HFF-Myc (cell line): ENCODE measurements at regions not wholly inside any gene's neighbourhood (a gene's known extent, or its start where the extent isn't known, plus 50 kb on each side); places are given as distances from the start of the nearest gene placed in this dataset.

Experiments
- DNase-seq: peaks from one replicate; pipeline ENCODE4 v3.0.0-alpha.2; 2011; ENCODE audit warnings: low read depth; ENCODE audit errors: extremely low read depth
- H3K4me3 ChIP-seq: replicated peaks from 2 replicates; pipeline ENCODE4 v1.5.1; 2011; ENCODE audit warnings: low read depth, mild to moderate bottlenecking, control low read depth, low read length
- TF ChIP-seq, protein P1 (sequence below): IDR thresholded peaks from 2 replicates; pipeline ENCODE4 v1.5.1; 2012; ENCODE audit warnings: mild to moderate bottlenecking, low read depth, low read length, control low read depth; ENCODE audit errors: missing control alignments

DNA sequence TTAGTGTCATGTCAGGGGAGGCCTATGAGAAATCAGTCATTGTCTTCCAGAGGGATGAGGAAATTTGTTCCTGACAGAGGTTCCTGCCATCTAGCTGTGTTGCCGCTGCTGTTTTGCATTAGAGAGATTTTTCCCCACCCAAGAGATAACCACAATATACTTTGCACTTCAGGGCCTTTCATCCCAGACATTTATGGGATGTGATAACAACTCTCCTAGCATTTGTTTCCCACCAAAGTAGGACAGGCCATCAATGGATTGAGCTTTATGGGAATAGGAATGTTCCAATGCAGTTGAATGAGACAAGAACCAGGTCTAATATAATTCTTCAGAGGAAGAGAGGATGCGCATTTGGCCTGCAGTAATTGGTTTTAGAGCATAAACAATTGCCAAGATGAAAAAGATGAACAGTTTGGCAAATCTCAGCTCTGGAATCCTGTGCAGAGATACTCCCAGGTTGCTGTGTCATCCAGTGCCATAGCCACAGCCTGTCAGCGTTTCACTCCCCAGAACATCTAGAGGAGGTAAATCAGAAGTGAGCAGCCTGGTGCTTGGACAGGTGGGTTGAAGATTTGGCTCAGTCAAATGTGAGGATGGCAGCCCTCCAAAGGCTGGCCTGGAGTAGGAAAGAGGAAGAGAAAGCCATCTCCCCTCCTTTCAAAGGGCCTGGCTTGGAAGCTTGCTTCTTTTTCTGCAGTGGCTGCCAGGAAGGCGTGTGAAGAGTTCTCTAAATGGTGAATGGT, 93.7 kb upstream of the SETBP1 start:
- no peak for DNase-seq
- H3K4me3 ChIP-seq = no peak overlapping the region
- TF ChIP-seq, protein P1, sequence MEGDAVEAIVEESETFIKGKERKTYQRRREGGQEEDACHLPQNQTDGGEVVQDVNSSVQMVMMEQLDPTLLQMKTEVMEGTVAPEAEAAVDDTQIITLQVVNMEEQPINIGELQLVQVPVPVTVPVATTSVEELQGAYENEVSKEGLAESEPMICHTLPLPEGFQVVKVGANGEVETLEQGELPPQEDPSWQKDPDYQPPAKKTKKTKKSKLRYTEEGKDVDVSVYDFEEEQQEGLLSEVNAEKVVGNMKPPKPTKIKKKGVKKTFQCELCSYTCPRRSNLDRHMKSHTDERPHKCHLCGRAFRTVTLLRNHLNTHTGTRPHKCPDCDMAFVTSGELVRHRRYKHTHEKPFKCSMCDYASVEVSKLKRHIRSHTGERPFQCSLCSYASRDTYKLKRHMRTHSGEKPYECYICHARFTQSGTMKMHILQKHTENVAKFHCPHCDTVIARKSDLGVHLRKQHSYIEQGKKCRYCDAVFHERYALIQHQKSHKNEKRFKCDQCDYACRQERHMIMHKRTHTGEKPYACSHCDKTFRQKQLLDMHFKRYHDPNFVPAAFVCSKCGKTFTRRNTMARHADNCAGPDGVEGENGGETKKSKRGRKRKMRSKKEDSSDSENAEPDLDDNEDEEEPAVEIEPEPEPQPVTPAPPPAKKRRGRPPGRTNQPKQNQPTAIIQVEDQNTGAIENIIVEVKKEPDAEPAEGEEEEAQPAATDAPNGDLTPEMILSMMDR = no peak

DNA sequence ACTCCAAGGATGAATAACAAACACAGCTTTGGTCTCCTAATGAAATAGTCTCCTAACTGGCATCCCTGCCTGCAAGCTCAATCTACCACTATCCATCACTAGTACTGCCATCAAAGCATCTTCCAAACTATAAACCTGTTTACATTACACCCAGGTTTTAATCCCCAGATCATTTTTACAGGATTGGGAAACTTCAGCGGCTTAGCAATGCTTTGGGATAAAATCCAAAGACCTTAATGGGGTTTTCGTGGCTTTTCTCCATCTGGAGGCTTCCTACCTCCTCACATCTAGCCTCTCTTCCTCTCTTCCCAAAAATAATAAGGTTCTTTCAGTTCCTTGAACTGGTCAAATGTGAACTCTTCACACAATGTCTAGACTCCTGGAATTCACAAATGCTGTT, 92.2 kb upstream of the SETBP1 start:
- H3K4me3 ChIP-seq = no peak overlapping the region
- no peak for DNase-seq
- TF ChIP-seq, protein P1 = no peak

DNA sequence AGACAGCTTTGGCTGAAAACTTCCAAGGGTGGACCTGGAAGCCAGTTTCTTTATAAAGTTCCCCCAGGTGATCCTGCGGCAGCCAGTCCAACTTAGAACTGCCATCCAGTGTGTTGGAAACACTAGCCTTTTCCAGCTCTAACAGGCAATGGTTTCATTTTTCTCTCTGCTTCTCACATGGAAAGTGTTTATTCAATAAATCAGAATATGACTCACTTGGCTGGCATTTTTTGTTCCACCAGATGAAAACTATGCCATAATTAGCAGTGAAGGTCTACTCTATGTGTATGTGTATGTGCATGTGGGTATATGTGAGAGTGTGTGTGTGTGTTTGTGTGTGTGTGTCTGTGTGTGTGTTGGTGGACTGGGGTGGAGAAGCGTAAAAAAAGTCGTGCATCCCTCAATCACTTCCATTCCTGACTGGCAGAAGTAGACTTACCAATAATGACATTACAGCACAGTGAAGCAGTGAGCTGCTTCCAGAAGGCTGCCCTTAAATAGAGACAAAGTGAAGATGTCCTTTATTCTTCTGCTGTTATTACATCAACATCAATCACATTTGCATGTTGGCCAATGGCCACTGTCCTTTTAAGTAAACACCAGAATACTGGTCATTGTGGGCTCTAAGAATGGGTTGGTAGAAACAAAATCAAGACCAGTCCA, 90.9 kb upstream of the SETBP1 start:
- peak; percentile 75 for DNase-seq
- H3K4me3 ChIP-seq = no peak overlapping the region
- TF ChIP-seq, protein P1 = no peak

DNA sequence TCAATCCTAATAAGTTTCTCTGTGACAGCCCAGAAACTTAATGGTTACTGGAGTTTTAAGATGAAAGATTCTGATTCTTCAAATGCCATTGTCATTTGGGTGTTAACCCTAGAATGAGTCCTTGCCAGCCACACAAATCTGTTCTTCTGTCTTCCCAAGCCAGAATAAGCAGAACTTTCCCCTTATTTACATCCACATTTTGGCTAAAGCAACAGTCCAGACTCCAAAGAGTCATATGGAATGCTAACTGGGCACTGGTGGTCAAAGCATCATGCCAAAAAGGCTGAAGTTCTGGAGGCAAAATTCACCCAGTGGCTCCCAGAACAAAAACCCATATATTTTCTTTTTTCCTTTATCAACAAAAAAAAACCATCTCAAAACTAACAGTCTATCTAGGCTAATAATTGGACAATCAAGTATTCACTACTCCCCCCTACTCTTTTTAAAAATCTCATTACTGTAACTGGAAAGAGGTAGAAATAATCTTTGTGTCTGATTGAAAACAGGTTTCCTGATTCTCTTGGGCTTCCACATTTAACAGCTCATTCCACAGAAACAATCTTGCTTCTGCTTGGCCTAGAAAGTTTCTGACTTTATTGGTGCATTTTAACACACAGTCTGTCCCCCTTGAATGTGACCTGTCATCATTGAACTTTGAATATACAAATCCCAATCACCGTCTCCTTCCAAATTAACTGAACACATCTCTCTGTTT, 89.6 kb upstream of the SETBP1 start:
- no peak overlapping the region for H3K4me3 ChIP-seq
- TF ChIP-seq, protein P1 = no peak

DNA sequence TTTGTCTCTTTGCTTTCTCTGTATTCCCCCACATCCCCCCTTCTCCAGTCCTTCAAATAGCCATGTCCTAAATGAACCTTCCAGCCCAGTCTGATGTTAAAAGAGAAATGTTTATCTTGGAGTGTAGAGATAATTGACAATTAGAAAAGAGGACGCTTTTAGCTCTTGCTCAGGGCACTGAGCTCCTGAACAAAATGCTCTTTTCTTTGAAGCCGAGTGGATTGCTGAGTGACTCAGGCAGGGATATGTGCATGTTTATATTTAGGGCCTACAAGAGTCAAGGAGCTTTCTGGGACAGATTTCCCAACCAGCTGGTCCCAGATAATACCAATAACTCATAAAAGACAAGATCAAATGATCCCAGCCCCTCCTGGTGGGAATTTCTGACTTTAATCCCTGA, 88.0 kb upstream of the SETBP1 start:
- TF ChIP-seq, protein P1 = no peak
- no peak overlapping the region for H3K4me3 ChIP-seq
- DNase-seq = no peak

More for the DNA sequence above, 89.6 kb upstream of the SETBP1 start:
- DNase-seq = no peak

DNA sequence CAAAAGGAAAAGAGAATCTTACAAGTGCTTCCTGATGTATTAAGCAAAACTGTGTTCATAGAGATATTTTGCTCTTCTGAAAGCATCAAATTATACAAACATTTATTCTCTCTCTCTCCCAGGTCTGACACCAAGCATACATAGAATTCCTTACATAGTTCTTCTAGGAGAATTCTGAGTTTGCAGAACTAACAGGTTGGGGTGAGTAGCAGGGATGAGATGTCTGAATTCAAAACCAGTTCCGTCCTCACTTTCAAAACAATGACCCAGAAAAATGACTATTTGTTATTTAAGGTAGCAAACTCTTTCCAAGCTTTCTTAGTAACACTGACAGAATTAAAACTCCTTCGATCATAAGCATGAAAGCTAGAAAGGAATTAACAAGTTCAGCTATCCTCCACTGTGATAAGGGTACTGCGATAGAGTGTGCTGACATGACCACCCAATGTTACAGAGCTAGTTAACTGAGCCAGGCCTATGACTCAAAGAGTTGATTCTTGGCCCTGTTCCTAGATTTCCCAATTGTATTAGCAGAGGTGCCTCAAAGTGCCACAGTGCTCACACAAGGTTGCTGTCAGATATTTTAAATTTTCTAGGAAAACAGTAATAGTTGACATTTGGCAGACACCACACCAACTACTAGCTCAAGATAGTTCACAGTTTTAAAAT, 85.8 kb upstream of the SETBP1 start:
- peak; percentile 40 for DNase-seq
- H3K4me3 ChIP-seq = no peak overlapping the region
- TF ChIP-seq, protein P1 = no peak
